ENCODE measurements at regions not wholly inside any gene's neighbourhood (a gene's known extent, or its start where the extent isn't known, plus 50 kb on each side); places are given as distances from the start of the nearest gene placed in this dataset.

DNA sequence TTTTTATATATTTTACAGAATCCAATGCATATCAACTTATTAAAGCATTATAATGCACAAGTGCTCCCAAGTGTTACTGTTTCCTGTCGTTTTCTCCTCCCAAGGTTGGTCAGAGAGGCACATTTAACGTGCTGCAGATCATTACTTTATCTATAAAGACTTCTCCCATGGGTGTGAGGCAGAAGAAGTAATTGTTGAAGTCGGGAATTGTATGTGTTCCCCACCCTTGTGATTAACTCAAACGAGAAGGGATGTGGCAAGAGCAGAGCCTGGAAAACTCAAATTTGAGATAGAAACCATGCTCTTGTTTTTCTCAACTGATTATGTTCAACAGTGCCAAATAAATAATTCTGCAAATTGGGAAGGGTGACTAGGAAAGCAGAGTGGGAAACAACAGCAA is 412.5 kb upstream of the ADAMTS5 start (continued):
- no peak for TF ChIP-seq THAP12 (CRISPR knock-in tag; IDR thresholded peaks at IDR 0.05)
- TF ChIP-seq ZBTB1 (CRISPR knock-in tag; IDR thresholded peaks at IDR 0.05; ENCODE audit: borderline replicate concordance, low read depth), result no peak
- TF ChIP-seq, protein P1, sequence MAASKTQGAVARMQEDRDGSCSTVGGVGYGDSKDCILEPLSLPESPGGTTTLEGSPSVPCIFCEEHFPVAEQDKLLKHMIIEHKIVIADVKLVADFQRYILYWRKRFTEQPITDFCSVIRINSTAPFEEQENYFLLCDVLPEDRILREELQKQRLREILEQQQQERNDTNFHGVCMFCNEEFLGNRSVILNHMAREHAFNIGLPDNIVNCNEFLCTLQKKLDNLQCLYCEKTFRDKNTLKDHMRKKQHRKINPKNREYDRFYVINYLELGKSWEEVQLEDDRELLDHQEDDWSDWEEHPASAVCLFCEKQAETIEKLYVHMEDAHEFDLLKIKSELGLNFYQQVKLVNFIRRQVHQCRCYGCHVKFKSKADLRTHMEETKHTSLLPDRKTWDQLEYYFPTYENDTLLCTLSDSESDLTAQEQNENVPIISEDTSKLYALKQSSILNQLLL (CRISPR knock-in tag; IDR thresholded peaks at IDR 0.05; ENCODE audit: borderline replicate concordance), result no peak
- TF ChIP-seq TCF3 (CRISPR knock-in tag; IDR thresholded peaks at IDR 0.05), result no peak

DNA sequence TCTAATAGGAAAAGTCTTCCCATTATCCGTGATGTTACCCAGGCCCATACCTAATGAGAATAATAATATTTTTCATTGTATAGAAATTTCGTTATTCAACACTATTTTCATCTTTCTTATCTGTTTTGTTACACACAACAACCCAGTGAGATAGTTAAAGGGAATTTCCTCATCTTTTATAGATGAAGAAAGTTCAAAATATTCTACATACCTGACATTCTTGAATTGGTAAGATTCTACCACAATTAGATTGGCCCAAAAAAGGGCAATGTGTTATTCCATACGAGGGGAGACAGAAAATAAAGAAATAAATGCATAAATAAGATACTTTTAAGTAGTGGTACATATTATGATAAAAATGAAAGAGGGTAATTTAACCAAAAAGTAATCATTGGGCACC is 405.5 kb upstream of the ADAMTS5 start:
- no peaks in the 10 kb centered on the region for H3K4me1 ChIP-seq (replicated peaks in 1 of 2; ENCODE audit: control insufficient read depth in 2 of 2, insufficient read depth in 2 of 2, low read length in 2 of 2)
- TF ChIP-seq LEF1 (IDR thresholded peaks at IDR 0.05), result no peak
- TF ChIP-seq, protein P2, sequence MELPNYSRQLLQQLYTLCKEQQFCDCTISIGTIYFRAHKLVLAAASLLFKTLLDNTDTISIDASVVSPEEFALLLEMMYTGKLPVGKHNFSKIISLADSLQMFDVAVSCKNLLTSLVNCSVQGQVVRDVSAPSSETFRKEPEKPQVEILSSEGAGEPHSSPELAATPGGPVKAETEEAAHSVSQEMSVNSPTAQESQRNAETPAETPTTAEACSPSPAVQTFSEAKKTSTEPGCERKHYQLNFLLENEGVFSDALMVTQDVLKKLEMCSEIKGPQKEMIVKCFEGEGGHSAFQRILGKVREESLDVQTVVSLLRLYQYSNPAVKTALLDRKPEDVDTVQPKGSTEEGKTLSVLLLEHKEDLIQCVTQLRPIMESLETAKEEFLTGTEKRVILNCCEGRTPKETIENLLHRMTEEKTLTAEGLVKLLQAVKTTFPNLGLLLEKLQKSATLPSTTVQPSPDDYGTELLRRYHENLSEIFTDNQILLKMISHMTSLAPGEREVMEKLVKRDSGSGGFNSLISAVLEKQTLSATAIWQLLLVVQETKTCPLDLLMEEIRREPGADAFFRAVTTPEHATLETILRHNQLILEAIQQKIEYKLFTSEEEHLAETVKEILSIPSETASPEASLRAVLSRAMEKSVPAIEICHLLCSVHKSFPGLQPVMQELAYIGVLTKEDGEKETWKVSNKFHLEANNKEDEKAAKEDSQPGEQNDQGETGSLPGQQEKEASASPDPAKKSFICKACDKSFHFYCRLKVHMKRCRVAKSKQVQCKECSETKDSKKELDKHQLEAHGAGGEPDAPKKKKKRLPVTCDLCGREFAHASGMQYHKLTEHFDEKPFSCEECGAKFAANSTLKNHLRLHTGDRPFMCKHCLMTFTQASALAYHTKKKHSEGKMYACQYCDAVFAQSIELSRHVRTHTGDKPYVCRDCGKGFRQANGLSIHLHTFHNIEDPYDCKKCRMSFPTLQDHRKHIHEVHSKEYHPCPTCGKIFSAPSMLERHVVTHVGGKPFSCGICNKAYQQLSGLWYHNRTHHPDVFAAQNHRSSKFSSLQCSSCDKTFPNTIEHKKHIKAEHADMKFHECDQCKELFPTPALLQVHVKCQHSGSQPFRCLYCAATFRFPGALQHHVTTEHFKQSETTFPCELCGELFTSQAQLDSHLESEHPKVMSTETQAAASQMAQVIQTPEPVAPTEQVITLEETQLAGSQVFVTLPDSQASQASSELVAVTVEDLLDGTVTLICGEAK (IDR thresholded peaks at IDR 0.05), result no peak
- TF ChIP-seq, protein P2 (CRISPR knock-in tag; IDR thresholded peaks at IDR 0.05), result no peak

More for the DNA sequence above, 405.5 kb upstream of the ADAMTS5 start:
- H3K9ac ChIP-seq (ENCODE audit: insufficient read depth in 1 of 2, low read depth in 2 of 2, low read length in 2 of 2), result no peak overlapping the region
- WGBS (ENCODE audit: insufficient coverage, low coverage, missing lambda C conversion rate), result 2% methylated on average over 3 of the region's 3 CpGs
- ChIA-PET POLR2A (no interaction called here), CTCF (ENCODE audit: low intra/inter-chr PET ratio) (no interaction called here)
- ATAC-seq, result no peak
- intact Hi-C loops (cut with micrococcal nuclease), result no loop called here
- H3K4me3 ChIP-seq, result no peak overlapping the region
- no peaks in the 10 kb centered on the region for H3K36me3 ChIP-seq (ENCODE audit: control insufficient read depth, insufficient read depth, low read length)
- no peaks in the 10 kb centered on the region for H4K20me1 ChIP-seq (replicated peaks; ENCODE audit: control insufficient read depth, insufficient read depth, low read length)
- DNase-seq (ENCODE audit: extremely low read depth in 1 of 4, low spot score in 3 of 4), result no peak
- no peak for FAIRE-seq
- no peaks in the 10 kb centered on the region for H3K9me1 ChIP-seq (ENCODE audit: control insufficient read depth, insufficient read depth, low read length)
- H2AFZ ChIP-seq (ENCODE audit: low read depth, low read length), result no peak overlapping the region
- in situ Hi-C loops (cut with MboI), result no loop called here
- H3K4me2 ChIP-seq (ENCODE audit: insufficient read depth, low read length), result no peak overlapping the region
- H3K9me3 ChIP-seq (replicated peaks; ENCODE audit: control insufficient read depth, insufficient read depth, low read depth, low read length), result no peaks in the 10 kb centered on the region; the same call in 1 of the 2 replicates
- no TSS peak for BruUV-seq (replicated peaks)
- no peaks in the 10 kb centered on the region for H3K27me3 ChIP-seq (ENCODE audit: control insufficient read depth in 2 of 2, insufficient read depth in 2 of 2, low read length in 2 of 2)
- no peaks in the 10 kb centered on the region for H3K79me2 ChIP-seq (ENCODE audit: control insufficient read depth, insufficient read depth, low read length)
- H3K27ac ChIP-seq (ENCODE audit: extremely low read depth, low read depth, low read length), result no peak overlapping the region
